Ectodermal cell (in vitro differentiated cells): ENCODE measurements at regions not wholly inside any gene's neighbourhood (a gene's known extent, or its start where the extent isn't known, plus 50 kb on each side); places are given as distances from the start of the nearest gene placed in this dataset.

Experiments
- H3K27ac ChIP-seq: 2 replicates; pipeline ENCODE4 v1.7.0; 2013; ENCODE audit warnings: mild to moderate bottlenecking, low read depth, low read length; ENCODE audit not compliant: insufficient read depth, poor library complexity, severe bottlenecking
- H3K27me3 ChIP-seq: 2 replicates; pipeline ENCODE4 v1.7.0; 2013; ENCODE audit warnings: mild to moderate bottlenecking, low read length; ENCODE audit not compliant: insufficient read depth, control insufficient read depth, poor library complexity, severe bottlenecking
- H3K36me3 ChIP-seq: one replicate; pipeline ENCODE4 v1.7.0; 2013; ENCODE audit warnings: low read length; ENCODE audit not compliant: control insufficient read depth, insufficient read depth
- H3K4me1 ChIP-seq: one replicate; pipeline ENCODE4 v1.7.0; 2013; ENCODE audit warnings: low read length; ENCODE audit not compliant: control insufficient read depth, insufficient read depth
- H3K4me3 ChIP-seq: 2 replicates; pipeline ENCODE4 v1.7.0; 2013; ENCODE audit warnings: low read depth, low read length, control low read depth; ENCODE audit not compliant: insufficient read depth
- H3K9me3 ChIP-seq: 2 replicates; pipeline ENCODE4 v1.7.0; 2013; ENCODE audit warnings: mild to moderate bottlenecking, low read length, moderate library complexity; ENCODE audit not compliant: control insufficient read depth
- WGBS, 2 experiments: methylation state at CpG; one replicate each; pipeline ENCODE4 v1.1.7; 2013; ENCODE audit warnings: missing lambda C conversion rate in 2 of 2; 5-methylcytosine and 5-hydroxymethylcytosine counted together

DNA sequence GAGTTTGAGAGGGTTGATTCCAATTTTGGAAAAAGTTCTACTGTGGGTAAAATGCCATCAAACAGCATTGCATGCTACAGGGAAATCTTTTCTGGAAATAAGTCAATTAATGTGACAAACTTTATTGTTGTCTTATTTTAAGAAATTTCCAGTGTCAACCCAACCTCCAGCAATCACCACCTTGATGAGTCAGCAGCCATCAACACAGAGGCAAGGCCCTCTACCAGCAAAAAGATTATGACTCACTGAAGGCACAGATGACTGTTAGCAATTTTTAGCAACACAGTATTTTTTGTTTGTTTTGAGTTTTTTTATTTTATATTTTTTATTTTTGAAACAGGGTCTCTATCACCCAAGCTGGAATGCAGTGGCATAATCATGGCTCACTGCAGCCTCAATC, 165.4 kb upstream of the C1QTNF7 start:
- H3K27me3 ChIP-seq: no peaks in the 10 kb centered on the region
- H3K36me3 ChIP-seq: no peaks in the 10 kb centered on the region
- H3K4me3 ChIP-seq: no peak overlapping the region
- H3K27ac ChIP-seq: no peak overlapping the region
- H3K9me3 ChIP-seq: peaks cover 2% of the 10 kb centered on the region
- no peaks in the 10 kb centered on the region for H3K4me1 ChIP-seq

DNA sequence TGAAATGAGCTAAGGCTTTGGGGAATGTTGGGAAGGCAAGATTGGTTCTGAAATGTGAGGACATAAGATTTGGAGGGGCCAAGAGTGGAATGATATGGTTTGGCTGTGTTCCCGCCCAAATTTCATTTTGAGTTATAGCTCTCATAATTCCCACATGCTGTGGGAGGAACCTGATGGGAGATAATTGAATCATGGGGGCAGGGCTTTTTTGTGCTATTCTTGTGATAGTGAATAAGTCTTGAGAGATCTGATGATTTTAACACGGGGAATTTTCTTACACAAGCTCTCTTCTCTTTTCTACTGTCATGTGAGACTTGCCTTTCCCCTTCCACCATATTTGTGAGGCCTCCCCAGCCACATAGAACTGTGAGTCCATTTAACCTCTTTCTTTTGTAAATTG, 157.6 kb upstream of the C1QTNF7 start:
- no peaks in the 10 kb centered on the region for H3K27me3 ChIP-seq
- no peak overlapping the region for H3K27ac ChIP-seq
- no peak overlapping the region for H3K4me3 ChIP-seq
- H3K9me3 ChIP-seq: peaks cover 4% of the 10 kb centered on the region
- WGBS, 2 experiments: 93 to 100% methylated on average over 1 to 2 of the region's 2 CpGs
- no peaks in the 10 kb centered on the region for H3K4me1 ChIP-seq
- H3K36me3 ChIP-seq: no peaks in the 10 kb centered on the region

DNA sequence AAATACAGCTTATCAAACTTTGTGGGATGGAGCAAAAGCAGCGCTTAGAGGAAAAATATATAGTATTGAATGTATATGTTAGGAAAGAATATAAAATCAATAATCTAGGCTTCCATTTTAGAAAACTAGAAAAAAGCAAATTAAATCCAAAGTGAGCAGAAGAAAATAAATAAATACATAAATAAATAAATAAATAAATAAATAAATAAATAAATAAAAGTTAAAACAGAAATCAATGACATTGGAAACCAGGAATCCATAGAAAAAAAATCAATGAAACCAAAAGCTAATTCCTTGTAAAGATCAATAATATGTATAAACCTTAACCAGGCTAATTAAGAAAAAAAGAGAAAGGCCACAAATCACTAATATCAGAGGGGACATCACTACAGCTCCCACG, 141.8 kb upstream of the C1QTNF7 start:
- Histone ChIP-seq H3K27ac (no peak overlapping the region), H3K36me3 (no peaks in the 10 kb centered on the region), H3K9me3 (no peaks in the 10 kb centered on the region), H3K4me1 (no peaks in the 10 kb centered on the region), H3K4me3 (no peak overlapping the region), H3K27me3 (no peaks in the 10 kb centered on the region)
- WGBS, 2 experiments: 89 to 93% methylated on average over 1 of the region's 2 CpGs

DNA sequence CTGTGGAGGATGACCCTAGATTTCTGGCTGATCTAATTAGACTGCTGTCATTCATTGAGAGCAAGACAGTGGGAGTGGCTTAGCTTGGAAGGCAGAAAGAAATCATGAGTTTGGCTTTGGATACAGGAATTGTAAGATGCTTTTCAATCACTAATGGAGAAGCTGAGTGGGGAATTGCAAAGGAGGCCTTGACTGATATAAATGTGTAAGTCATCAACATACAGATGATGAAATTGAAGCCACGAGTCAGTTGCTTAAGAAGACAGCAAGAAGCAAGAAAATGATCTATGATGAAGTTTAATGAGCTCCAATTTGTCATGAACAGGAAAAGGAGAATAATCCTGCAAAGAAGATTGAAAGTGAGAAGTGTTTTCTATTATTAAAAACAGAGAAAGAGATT, 136.7 kb upstream of the C1QTNF7 start:
- 85 to 100% methylated on average over 1 of the region's 1 CpG for WGBS, 2 experiments
- Histone ChIP-seq H3K4me1 (no peaks in the 10 kb centered on the region), H3K36me3 (no peaks in the 10 kb centered on the region), H3K27me3 (no peaks in the 10 kb centered on the region), H3K9me3 (no peaks in the 10 kb centered on the region), H3K27ac (no peak overlapping the region), H3K4me3 (no peak overlapping the region)

DNA sequence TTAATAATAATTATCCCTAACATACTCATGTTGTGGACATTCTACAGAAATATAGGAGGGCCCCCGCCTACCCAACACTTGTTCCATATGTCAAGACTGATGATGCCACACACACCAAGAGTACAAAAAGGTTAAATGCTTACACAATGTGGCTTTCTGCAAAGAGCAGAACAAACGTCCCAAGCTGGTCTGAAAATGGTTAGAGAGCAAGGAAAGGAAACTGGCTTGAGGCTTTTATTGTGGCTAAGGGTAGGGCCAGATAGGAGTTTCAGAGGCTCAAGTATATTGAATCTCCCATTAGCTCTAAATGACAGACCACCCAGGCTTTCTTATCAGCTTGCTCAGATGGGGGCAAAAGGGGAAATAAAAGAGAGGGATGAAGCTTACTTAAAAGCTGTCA, 134.1 kb upstream of the C1QTNF7 start:
- Histone ChIP-seq H3K36me3 (no peaks in the 10 kb centered on the region), H3K4me1 (no peaks in the 10 kb centered on the region), H3K27me3 (no peaks in the 10 kb centered on the region), H3K4me3 (no peak overlapping the region), H3K27ac (no peak overlapping the region), H3K9me3 (no peaks in the 10 kb centered on the region)
- WGBS, 2 experiments: 88 to 89% methylated on average over 2 of the region's 2 CpGs

DNA sequence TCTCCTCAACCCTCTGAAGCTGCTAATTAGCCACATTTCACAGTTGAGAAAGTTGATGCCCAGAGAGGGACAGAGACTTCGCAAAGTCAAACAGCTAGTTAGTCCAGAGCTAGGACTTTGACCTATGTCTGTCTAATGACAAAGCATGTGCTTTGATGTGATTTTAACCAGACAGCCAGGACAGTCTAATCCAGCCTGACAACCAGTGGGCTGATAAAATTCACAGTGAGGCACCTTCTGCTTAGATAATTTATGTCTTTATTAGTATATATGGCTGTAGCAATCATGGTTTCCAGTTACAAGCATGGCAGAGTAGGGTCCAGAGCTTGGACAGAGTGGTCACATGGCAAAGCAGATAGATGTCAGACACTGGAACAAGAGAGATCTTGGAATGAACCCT, 133.6 kb upstream of the C1QTNF7 start:
- Histone ChIP-seq H3K9me3 (no peaks in the 10 kb centered on the region), H3K27ac (no peak overlapping the region), H3K4me3 (no peak overlapping the region), H3K4me1 (no peaks in the 10 kb centered on the region), H3K27me3 (no peaks in the 10 kb centered on the region), H3K36me3 (no peaks in the 10 kb centered on the region)
- 92 to 100% methylated on average over 1 of the region's 1 CpG for WGBS, 2 experiments

GRCh38 chr4:15294832-15295231, 133.0 kb upstream of the C1QTNF7 start:
- Histone ChIP-seq H3K4me1 (no peaks in the 10 kb centered on the region), H3K36me3 (no peaks in the 10 kb centered on the region), H3K4me3 (no peak overlapping the region), H3K27ac (no peak overlapping the region), H3K27me3 (no peaks in the 10 kb centered on the region), H3K9me3 (no peaks in the 10 kb centered on the region)
- 92% methylated on average over 3 to 4 of the region's 4 CpGs for WGBS, 2 experiments

DNA sequence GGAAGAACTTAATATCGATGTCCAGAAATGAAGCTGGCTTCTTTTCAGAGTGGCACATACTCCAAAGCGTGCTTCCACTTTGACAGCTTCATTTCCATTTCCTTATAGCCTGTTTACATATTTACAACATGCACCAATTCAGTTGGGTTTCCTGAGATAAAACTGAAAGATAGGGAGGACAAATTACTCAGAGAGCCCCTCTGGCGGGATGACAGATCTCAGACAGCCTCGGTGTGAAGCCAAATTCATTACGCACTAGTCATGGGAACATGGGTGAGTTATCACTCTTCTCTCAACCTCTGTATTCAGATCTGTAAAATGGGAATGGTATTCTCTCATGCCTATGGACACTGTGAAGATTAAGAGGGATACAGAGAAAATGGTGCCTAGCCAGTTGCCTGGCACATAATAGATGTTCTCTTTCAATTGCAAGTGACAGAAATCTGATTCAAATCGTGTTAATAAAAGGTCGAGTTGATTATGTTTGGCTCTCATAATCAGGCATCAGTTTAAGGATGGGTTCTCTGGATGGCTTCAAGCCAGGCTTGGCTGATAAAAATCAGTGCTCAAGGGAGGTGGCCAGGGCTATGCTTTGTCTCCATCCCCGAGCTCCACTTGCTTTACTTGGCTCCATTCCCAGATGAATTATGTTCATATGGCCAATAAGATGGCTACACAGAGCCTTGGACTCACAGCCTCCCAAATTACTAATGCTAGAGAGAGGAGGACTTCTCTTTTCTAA, 132.2 kb upstream of the C1QTNF7 start:
- 94 to 95% methylated on average over 8 of the region's 8 CpGs for WGBS, 2 experiments
- no peaks in the 10 kb centered on the region for H3K4me1 ChIP-seq
- H3K27ac ChIP-seq: no peak overlapping the region
- H3K36me3 ChIP-seq: no peaks in the 10 kb centered on the region
- H3K9me3 ChIP-seq: no peaks in the 10 kb centered on the region
- H3K27me3 ChIP-seq: no peaks in the 10 kb centered on the region
- no peak overlapping the region for H3K4me3 ChIP-seq

GRCh38 chr4:15297344-15297743, 130.5 kb upstream of the C1QTNF7 start:
- H3K9me3 ChIP-seq: no peaks in the 10 kb centered on the region
- H3K27me3 ChIP-seq: no peaks in the 10 kb centered on the region
- H3K27ac ChIP-seq: no peak overlapping the region
- H3K36me3 ChIP-seq: no peaks in the 10 kb centered on the region
- H3K4me1 ChIP-seq: no peaks in the 10 kb centered on the region
- no peak overlapping the region for H3K4me3 ChIP-seq
- WGBS, 2 experiments: 92 to 100% methylated on average over 1 to 3 of the region's 3 CpGs

DNA sequence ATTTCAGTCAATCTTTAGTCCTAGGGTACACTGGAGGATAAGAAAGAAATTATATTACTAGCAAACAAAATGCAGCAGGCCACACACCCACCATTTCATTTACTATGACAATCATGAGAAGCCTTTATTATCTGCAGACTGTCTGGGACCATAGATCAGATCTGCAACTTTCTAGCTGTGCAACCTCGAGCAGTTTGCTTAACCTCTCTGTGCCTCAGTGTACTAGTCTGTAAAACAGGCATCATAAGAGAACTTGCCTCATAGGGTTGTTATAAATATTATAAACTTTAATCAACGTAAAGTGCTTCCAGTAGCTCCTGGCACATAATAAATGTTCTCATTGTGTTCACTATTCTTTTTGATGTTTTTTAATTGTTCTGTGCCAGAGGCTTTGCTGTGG, 128.2 kb upstream of the C1QTNF7 start:
- Histone ChIP-seq H3K27me3 (no peaks in the 10 kb centered on the region), H3K27ac (no peak overlapping the region), H3K9me3 (no peaks in the 10 kb centered on the region), H3K4me3 (no peak overlapping the region), H3K4me1 (no peaks in the 10 kb centered on the region), H3K36me3 (no peaks in the 10 kb centered on the region)
- 97 to 100% methylated on average over 2 of the region's 2 CpGs for WGBS, 2 experiments
